ENCODE measurements at regions not wholly inside any gene's neighbourhood (a gene's known extent, or its start where the extent isn't known, plus 50 kb on each side); places are given as distances from the start of the nearest gene placed in this dataset.

GRCh38 chr10:61554925-61555324 lies 101.7 kb upstream of the TMEM26 start:
- Histone ChIP-seq H4K20me1 (replicated peaks; ENCODE audit: control insufficient read depth, extremely low read depth, insufficient read depth, low read length) (no peaks in the 10 kb centered on the region), H3K9me3 (replicated peaks; ENCODE audit: control insufficient read depth, insufficient read depth, low read length) (no peaks in the 10 kb centered on the region), H3K4me1 (ENCODE audit: control insufficient read depth, extremely low read depth, insufficient read depth, low read length) (no peaks in the 10 kb centered on the region), H3K9ac (replicated peaks; ENCODE audit: extremely low read depth, insufficient read depth, low read length) (no peak overlapping the region), H3K36me3 (ENCODE audit: control insufficient read depth in 2 of 2, extremely low read depth in 1 of 2, insufficient read depth in 2 of 2, low read length in 2 of 2) (no peaks in the 10 kb centered on the region), H2AFZ (ENCODE audit: low read depth, low read length) (no peak overlapping the region), H3K4me2 (ENCODE audit: insufficient read depth, low read length) (no peak overlapping the region), H3K79me2 (ENCODE audit: control insufficient read depth, insufficient read depth, low read length) (no peaks in the 10 kb centered on the region), H3K4me3 (replicated peaks in 1 of 3; ENCODE audit: insufficient read depth in 1 of 3, low read depth in 1 of 3, low read length in 3 of 3) (no peak overlapping the region), H3K27ac (ENCODE audit: insufficient read depth, low read depth, low read length) (no peak overlapping the region), H3K27me3 (ENCODE audit: control insufficient read depth in 2 of 2, insufficient read depth in 2 of 2, low read length in 2 of 2) (no peaks in the 10 kb centered on the region), H3K9me1 (replicated peaks; ENCODE audit: control insufficient read depth, extremely low read depth, insufficient read depth, low read length) (no peaks in the 10 kb centered on the region)
- intact Hi-C loops (cut with micrococcal nuclease) = no loop called here
- DNase-seq (ENCODE audit: low read depth, low spot score) (no peak), FAIRE-seq (no peak)
- no peak for TF ChIP-seq JUN (IDR thresholded peaks at IDR 0.05; ENCODE audit: borderline replicate concordance, insufficient read depth, insufficient read length, low read depth)
- no TSS peak for BruUV-seq (replicated peaks)
- dilution Hi-C loops (cut with MboI; ENCODE audit: extremely low pct_ligation_motif_present, low sequenced_read_pairs) = no loop called here
- ChIA-PET POLR2A (no interaction called here), CTCF (no interaction called here)

- Histone ChIP-seq H2AFZ (ENCODE audit: low read depth, low read length) (no peak overlapping the region), H3K36me3 (ENCODE audit: control insufficient read depth in 2 of 2, extremely low read depth in 1 of 2, insufficient read depth in 2 of 2, low read length in 2 of 2) (no peaks in the 10 kb centered on the region), H3K9me3 (replicated peaks; ENCODE audit: control insufficient read depth, insufficient read depth, low read length) (no peaks in the 10 kb centered on the region), H3K4me3 (replicated peaks in 1 of 3; ENCODE audit: insufficient read depth in 1 of 3, low read depth in 1 of 3, low read length in 3 of 3) (no peak overlapping the region), H3K79me2 (ENCODE audit: control insufficient read depth, insufficient read depth, low read length) (no peaks in the 10 kb centered on the region), H3K4me2 (ENCODE audit: insufficient read depth, low read length) (no peak overlapping the region), H3K27ac (ENCODE audit: insufficient read depth, low read depth, low read length) (no peak overlapping the region), H3K9me1 (replicated peaks; ENCODE audit: control insufficient read depth, extremely low read depth, insufficient read depth, low read length) (no peaks in the 10 kb centered on the region), H3K4me1 (ENCODE audit: control insufficient read depth, extremely low read depth, insufficient read depth, low read length) (no peaks in the 10 kb centered on the region), H4K20me1 (replicated peaks; ENCODE audit: control insufficient read depth, extremely low read depth, insufficient read depth, low read length) (no peaks in the 10 kb centered on the region), H3K27me3 (ENCODE audit: control insufficient read depth in 2 of 2, insufficient read depth in 2 of 2, low read length in 2 of 2) (no peaks in the 10 kb centered on the region), H3K9ac (replicated peaks; ENCODE audit: extremely low read depth, insufficient read depth, low read length) (no peak overlapping the region)
- no peak for DNase-seq (ENCODE audit: low read depth, low spot score)
- ChIA-PET CTCF (no interaction called here), POLR2A (no interaction called here)
- no peak for FAIRE-seq
- no TSS peak for BruUV-seq (replicated peaks)
- no peak for TF ChIP-seq MYC (IDR thresholded peaks at IDR 0.05; ENCODE audit: low read depth, low read length)
- no peak for TF ChIP-seq FOS (IDR thresholded peaks at IDR 0.05; ENCODE audit: borderline replicate concordance, insufficient read depth, low read length)
- TF ChIP-seq POLR2A (IDR thresholded peaks at IDR 0.05; ENCODE audit: low read depth, low read length) = no peak
- no peak for TF ChIP-seq JUN (IDR thresholded peaks at IDR 0.05; ENCODE audit: borderline replicate concordance, insufficient read depth, insufficient read length, low read depth)
- TF ChIP-seq, protein P1, sequence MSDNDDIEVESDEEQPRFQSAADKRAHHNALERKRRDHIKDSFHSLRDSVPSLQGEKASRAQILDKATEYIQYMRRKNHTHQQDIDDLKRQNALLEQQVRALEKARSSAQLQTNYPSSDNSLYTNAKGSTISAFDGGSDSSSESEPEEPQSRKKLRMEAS (IDR thresholded peaks at IDR 0.05; ENCODE audit: insufficient read depth, insufficient read length) = no peak
- intact Hi-C loops (cut with micrococcal nuclease) = no loop called here
- dilution Hi-C loops (cut with MboI; ENCODE audit: extremely low pct_ligation_motif_present, low sequenced_read_pairs) = no loop called here
Measured at GRCh38 chr10:61549861-61550260, 96.7 kb upstream of the TMEM26 start.
